BLaER1 (cell line): ENCODE measurements at regions not wholly inside any gene's neighbourhood (a gene's known extent, or its start where the extent isn't known, plus 50 kb on each side); places are given as distances from the start of the nearest gene placed in this dataset.

Experiments
- H3K27ac ChIP-seq: shearing (Covaris generic); formaldehyde crosslinking; 2 replicates; pipeline ENCODE4 v1.8.1; 2022
- H3K27me3 ChIP-seq: shearing (Covaris generic); formaldehyde crosslinking; 2 replicates; pipeline ENCODE4 v1.8.1; 2022
- H3K36me3 ChIP-seq: shearing (Covaris generic); formaldehyde crosslinking; 2 replicates; pipeline ENCODE4 v1.8.1; 2022
- H3K4me1 ChIP-seq: shearing (Covaris generic); formaldehyde crosslinking; 2 replicates; pipeline ENCODE4 v1.8.1; 2022
- H3K4me2 ChIP-seq: shearing (Covaris generic); formaldehyde crosslinking; 2 replicates; pipeline ENCODE4 v1.8.1; 2022
- H3K4me3 ChIP-seq: shearing (Covaris generic); formaldehyde crosslinking; 2 replicates; pipeline ENCODE4 v1.8.1; 2022
- H3K9ac ChIP-seq: shearing (Covaris generic); formaldehyde crosslinking; 2 replicates; pipeline ENCODE4 v1.8.1; 2022
- H3K9me3 ChIP-seq: shearing (Covaris generic); formaldehyde crosslinking; 2 replicates; pipeline ENCODE4 v1.8.1; 2022
- H4K20me1 ChIP-seq: shearing (Covaris generic); formaldehyde crosslinking; 2 replicates; pipeline ENCODE4 v1.8.1; 2022
- Cebpa-rat ChIP-seq: shearing (Covaris generic); IDR thresholded peaks from 2 replicates; pipeline ENCODE4 v1.8.1; 2022

GRCh38 chr5:133869519-133870335 is 98.7 kb downstream of the C5orf15 start:
- Histone ChIP-seq H3K27me3 (no peaks in the 10 kb centered on the region), H4K20me1 (no peaks in the 10 kb centered on the region), H3K9me3 (no peaks in the 10 kb centered on the region), H3K27ac (0 out of 2 replicates have a peak overlapping the region, but pooled peaks have one; percentile 24), H3K4me1 (peaks cover 71% of the 10 kb centered on the region), H3K9ac (no peak overlapping the region), H3K4me3 (no peak overlapping the region), H3K4me2 (peak overlapping the region; percentile 81), H3K36me3 (no peaks in the 10 kb centered on the region)
- no peak for TF ChIP-seq Cebpa-rat

- Histone ChIP-seq H3K4me1 (peaks cover 77% of the 10 kb centered on the region), H3K9me3 (no peaks in the 10 kb centered on the region), H3K4me2 (peak overlapping the region; percentile 81), H4K20me1 (no peaks in the 10 kb centered on the region), H3K36me3 (no peaks in the 10 kb centered on the region), H3K4me3 (no peak overlapping the region), H3K27ac (no peak overlapping the region), H3K9ac (no peak overlapping the region), H3K27me3 (no peaks in the 10 kb centered on the region)
- no peak for TF ChIP-seq Cebpa-rat
Observed at GRCh38 chr5:133868946-133869518, 99.4 kb downstream of the C5orf15 start.

GRCh38 chr5:133867851-133868545 is 100.4 kb downstream of the C5orf15 start:
- Histone ChIP-seq H3K4me2 (peak overlapping the region; percentile 81), H3K9ac (peak overlapping the region; percentile 42; the same call in 1 of the 2 replicates), H3K36me3 (no peaks in the 10 kb centered on the region), H4K20me1 (no peaks in the 10 kb centered on the region), H3K4me1 (peaks cover 85% of the 10 kb centered on the region), H3K27ac (peak overlapping the region; percentile 57), H3K27me3 (no peaks in the 10 kb centered on the region), H3K4me3 (no peak overlapping the region), H3K9me3 (no peaks in the 10 kb centered on the region)
- no peak for TF ChIP-seq Cebpa-rat

GRCh38 chr5:133867341-133867740 is 101.1 kb downstream of the C5orf15 start:
- Histone ChIP-seq H3K9me3 (no peaks in the 10 kb centered on the region), H3K27ac (peak overlapping the region; percentile 57), H3K4me3 (no peak overlapping the region), H3K4me2 (peak overlapping the region; percentile 81), H3K27me3 (no peaks in the 10 kb centered on the region), H4K20me1 (no peaks in the 10 kb centered on the region), H3K36me3 (no peaks in the 10 kb centered on the region), H3K4me1 (peaks cover 91% of the 10 kb centered on the region), H3K9ac (peak overlapping the region; percentile 42; the same call in 1 of the 2 replicates)
- TF ChIP-seq Cebpa-rat = no peak

- Histone ChIP-seq H3K36me3 (no peaks in the 10 kb centered on the region), H3K4me3 (no peak overlapping the region), H3K27ac (peak overlapping the region; percentile 57), H3K4me2 (peak overlapping the region; percentile 81), H4K20me1 (no peaks in the 10 kb centered on the region), H3K4me1 (peaks cover 94% of the 10 kb centered on the region), H3K9me3 (no peaks in the 10 kb centered on the region), H3K9ac (peak overlapping the region; percentile 42; the same call in 1 of the 2 replicates), H3K27me3 (no peaks in the 10 kb centered on the region)
- TF ChIP-seq Cebpa-rat = no peak
Observed at GRCh38 chr5:133866903-133867245, 101.6 kb downstream of the C5orf15 start.

GRCh38 chr5:133866160-133866902 is 102.1 kb downstream of the C5orf15 start:
- H3K4me1 ChIP-seq = peaks cover 95% of the 10 kb centered on the region
- no peak overlapping the region for H3K4me3 ChIP-seq
- no peaks in the 10 kb centered on the region for H3K9me3 ChIP-seq
- H4K20me1 ChIP-seq = no peaks in the 10 kb centered on the region
- TF ChIP-seq Cebpa-rat = no peak
- peak overlapping the region; percentile 57 for H3K27ac ChIP-seq
- H3K9ac ChIP-seq = peak overlapping the region; percentile 42; the same call in 1 of the 2 replicates
- no peaks in the 10 kb centered on the region for H3K27me3 ChIP-seq
- no peaks in the 10 kb centered on the region for H3K36me3 ChIP-seq
- H3K4me2 ChIP-seq = peak overlapping the region; percentile 81

- no peak for TF ChIP-seq Cebpa-rat
- Histone ChIP-seq H3K27ac (peak overlapping the region; percentile 27), H3K4me2 (peak overlapping the region; percentile 81), H3K4me1 (peaks cover 93% of the 10 kb centered on the region), H3K9me3 (peaks cover 3% of the 10 kb centered on the region; the same call in 1 of the 2 replicates), H3K36me3 (no peaks in the 10 kb centered on the region), H3K4me3 (no peak overlapping the region), H3K27me3 (no peaks in the 10 kb centered on the region), H3K9ac (no peak overlapping the region), H4K20me1 (no peaks in the 10 kb centered on the region)
Observed at GRCh38 chr5:133865113-133865512, 103.3 kb downstream of the C5orf15 start.

- peaks cover 7% of the 10 kb centered on the region for H3K9me3 ChIP-seq
- H3K27me3 ChIP-seq = no peaks in the 10 kb centered on the region
- no peaks in the 10 kb centered on the region for H3K36me3 ChIP-seq
- H3K4me3 ChIP-seq = no peak overlapping the region
- H3K27ac ChIP-seq = peak overlapping the region; percentile 27
- TF ChIP-seq Cebpa-rat = no peak
- H3K4me1 ChIP-seq = peaks cover 89% of the 10 kb centered on the region
- H3K4me2 ChIP-seq = peak overlapping the region; percentile 81
- H4K20me1 ChIP-seq = no peaks in the 10 kb centered on the region
- no peak overlapping the region for H3K9ac ChIP-seq
Observed at GRCh38 chr5:133864711-133865110, 103.7 kb downstream of the C5orf15 start.

- H3K36me3 ChIP-seq = peaks cover 3% of the 10 kb centered on the region; the same call in 1 of the 2 replicates
- H3K9me3 ChIP-seq = peaks cover 14% of the 10 kb centered on the region
- no peak overlapping the region for H3K4me3 ChIP-seq
- H3K27me3 ChIP-seq = no peaks in the 10 kb centered on the region
- H3K27ac ChIP-seq = no peak overlapping the region
- H3K4me2 ChIP-seq = peak overlapping the region; percentile 81
- H3K9ac ChIP-seq = no peak overlapping the region
- H4K20me1 ChIP-seq = no peaks in the 10 kb centered on the region
- peaks cover 82% of the 10 kb centered on the region for H3K4me1 ChIP-seq
- no peak for TF ChIP-seq Cebpa-rat
Observed at GRCh38 chr5:133863857-133864585, 104.4 kb downstream of the C5orf15 start.
